BJ (cell line): ENCODE measurements at regions not wholly inside any gene's neighbourhood (a gene's known extent, or its start where the extent isn't known, plus 50 kb on each side); places are given as distances from the start of the nearest gene placed in this dataset.

Experiments used
- CTCF ChIA-PET: fragments of 350-600 bp; formaldehyde crosslinking; extraction: SDS; loops from one replicate; lab custom pipeline; 2021; ENCODE audit warnings: antibody characterized with exemption, inconsistent platforms; lab: Yijun Ruan, JAX
- POLR2A ChIA-PET: fragments of 300-600 bp; sonication (Branson Sonifier 250); formaldehyde crosslinking; extraction: SDS; loops from one replicate; lab custom pipeline; 2021; ENCODE audit warnings: antibody characterized with exemption; lab: Charles Lee
- DNase-seq: peaks from one replicate; pipeline ENCODE4 v3.0.0-alpha.2; 2011; ENCODE audit warnings: low read depth
- H3K27me3 ChIP-seq: 2 replicates; pipeline ENCODE4 v1.6.0; 2011; ENCODE audit warnings: low read length; ENCODE audit not compliant: control insufficient read depth, insufficient read depth
- H3K36me3 ChIP-seq: 2 replicates; pipeline ENCODE4 v1.5.1; 2011; ENCODE audit warnings: low read length; ENCODE audit not compliant: control insufficient read depth, insufficient read depth
- H3K4me3 ChIP-seq: 2 replicates; pipeline ENCODE4 v1.5.1; 2011; ENCODE audit warnings: low read depth, mild to moderate bottlenecking, control low read depth, low read length
- CTCF ChIP-seq: IDR thresholded peaks from 2 replicates; pipeline ENCODE4 v1.5.1; 2011; ENCODE audit warnings: low read depth, mild to moderate bottlenecking, control low read depth, inconsistent platforms, low read length, moderate library complexity; ENCODE audit not compliant: insufficient read depth

- no peaks in the 10 kb centered on the region for H3K27me3 ChIP-seq
- no peak for DNase-seq
- no peak overlapping the region for H3K4me3 ChIP-seq
- no peaks in the 10 kb centered on the region for H3K36me3 ChIP-seq
- TF ChIP-seq CTCF: no peak
- ChIA-PET CTCF (no interaction called here), POLR2A (no interaction called here)
Observed at GRCh38 chr3:110393941-110394340, 677.7 kb upstream of the NECTIN3 start.

GRCh38 chr3:110397115-110397514, 674.5 kb upstream of the NECTIN3 start:
- ChIA-PET POLR2A (no interaction called here), CTCF (no interaction called here)
- no peak for TF ChIP-seq CTCF
- H3K27me3 ChIP-seq: no peaks in the 10 kb centered on the region
- H3K36me3 ChIP-seq: no peaks in the 10 kb centered on the region
- no peak for DNase-seq
- H3K4me3 ChIP-seq: no peak overlapping the region

GRCh38 chr3:110400315-110400714, 671.3 kb upstream of the NECTIN3 start:
- POLR2A ChIA-PET: no interaction called here
- H3K27me3 ChIP-seq: no peaks in the 10 kb centered on the region
- H3K4me3 ChIP-seq: no peak overlapping the region
- no peak for DNase-seq
- no peaks in the 10 kb centered on the region for H3K36me3 ChIP-seq
- CTCF ChIA-PET: no interaction called here
- no peak for TF ChIP-seq CTCF

- DNase-seq: no peak
- Histone ChIP-seq H3K27me3 (no peaks in the 10 kb centered on the region), H3K36me3 (no peaks in the 10 kb centered on the region), H3K4me3 (no peak overlapping the region)
- TF ChIP-seq CTCF: no peak
- CTCF ChIA-PET: no interaction called here
- POLR2A ChIA-PET: no interaction called here
Observed at GRCh38 chr3:110405830-110406585, 665.6 kb upstream of the NECTIN3 start.

GRCh38 chr3:110413266-110413665, 658.4 kb upstream of the NECTIN3 start:
- no peaks in the 10 kb centered on the region for H3K27me3 ChIP-seq
- no peak for TF ChIP-seq CTCF
- ChIA-PET CTCF (interaction anchor here (1.0 kb wide), 1 partner anchor 923 kb away, joined by 3 read pairs; no protein-coding TSS in a partner anchor), POLR2A (interaction anchor here (0.8 kb wide), 1 partner anchor 898 kb away, joined by 3 read pairs; no protein-coding TSS in a partner anchor)
- H3K4me3 ChIP-seq: no peak overlapping the region
- no peaks in the 10 kb centered on the region for H3K36me3 ChIP-seq
- DNase-seq: no peak
